ENCODE measurements at regions not wholly inside any gene's neighbourhood (a gene's known extent, or its start where the extent isn't known, plus 50 kb on each side); places are given as distances from the start of the nearest gene placed in this dataset.

DNA sequence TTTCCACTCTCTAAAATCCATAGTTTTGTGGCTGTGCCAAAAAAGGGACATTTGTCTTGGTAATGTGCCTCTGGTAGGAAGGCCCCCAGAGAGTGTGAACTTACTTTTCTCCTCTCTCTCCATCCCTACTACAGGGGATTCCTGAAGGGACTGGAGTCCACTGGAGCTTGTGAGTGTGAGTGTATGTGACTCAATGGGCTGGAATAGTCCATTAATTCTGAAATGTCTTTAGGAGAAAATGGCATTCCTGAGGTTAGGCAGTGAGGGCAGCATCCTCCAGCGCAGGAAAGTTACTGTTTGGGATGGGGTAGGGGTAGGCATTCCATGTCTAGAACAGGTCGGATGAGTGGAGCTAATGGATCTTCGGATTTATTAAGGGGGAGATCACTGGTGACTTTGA, 59.8 kb upstream of the CACNA2D3 start:
- TF ChIP-seq, protein P1, sequence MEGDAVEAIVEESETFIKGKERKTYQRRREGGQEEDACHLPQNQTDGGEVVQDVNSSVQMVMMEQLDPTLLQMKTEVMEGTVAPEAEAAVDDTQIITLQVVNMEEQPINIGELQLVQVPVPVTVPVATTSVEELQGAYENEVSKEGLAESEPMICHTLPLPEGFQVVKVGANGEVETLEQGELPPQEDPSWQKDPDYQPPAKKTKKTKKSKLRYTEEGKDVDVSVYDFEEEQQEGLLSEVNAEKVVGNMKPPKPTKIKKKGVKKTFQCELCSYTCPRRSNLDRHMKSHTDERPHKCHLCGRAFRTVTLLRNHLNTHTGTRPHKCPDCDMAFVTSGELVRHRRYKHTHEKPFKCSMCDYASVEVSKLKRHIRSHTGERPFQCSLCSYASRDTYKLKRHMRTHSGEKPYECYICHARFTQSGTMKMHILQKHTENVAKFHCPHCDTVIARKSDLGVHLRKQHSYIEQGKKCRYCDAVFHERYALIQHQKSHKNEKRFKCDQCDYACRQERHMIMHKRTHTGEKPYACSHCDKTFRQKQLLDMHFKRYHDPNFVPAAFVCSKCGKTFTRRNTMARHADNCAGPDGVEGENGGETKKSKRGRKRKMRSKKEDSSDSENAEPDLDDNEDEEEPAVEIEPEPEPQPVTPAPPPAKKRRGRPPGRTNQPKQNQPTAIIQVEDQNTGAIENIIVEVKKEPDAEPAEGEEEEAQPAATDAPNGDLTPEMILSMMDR (IDR thresholded peaks at IDR 0.05): no peak
- no peak for TF ChIP-seq SIN3A (IDR thresholded peaks at IDR 0.05; ENCODE audit: borderline replicate concordance, insufficient read depth, low read depth, low read length)
- no peak for TF ChIP-seq TCF7L2 (IDR thresholded peaks at IDR 0.05; ENCODE audit: low read depth, low read length)
- TF ChIP-seq POLR2AphosphoS5 (IDR thresholded peaks at IDR 0.05; ENCODE audit: low read depth, low read length): no peak
